Suppressor macrophage (primary cell): ENCODE measurements at regions not wholly inside any gene's neighbourhood (a gene's known extent, or its start where the extent isn't known, plus 50 kb on each side); places are given as distances from the start of the nearest gene placed in this dataset.
A peak's percentile ranks its signal among the peaks of the same experiment; 100 is the strongest.
"Not testable (repeated sequence)": the region's sequence is repeated elsewhere in the genome, so short reads cannot be mapped to it uniquely, and the experiment has no call there.

Experiments
- DNase-seq, 4 experiments: peaks; one replicate each; pipeline ENCODE4 v3.0.0-alpha.2; 2020 to 2022

DNA sequence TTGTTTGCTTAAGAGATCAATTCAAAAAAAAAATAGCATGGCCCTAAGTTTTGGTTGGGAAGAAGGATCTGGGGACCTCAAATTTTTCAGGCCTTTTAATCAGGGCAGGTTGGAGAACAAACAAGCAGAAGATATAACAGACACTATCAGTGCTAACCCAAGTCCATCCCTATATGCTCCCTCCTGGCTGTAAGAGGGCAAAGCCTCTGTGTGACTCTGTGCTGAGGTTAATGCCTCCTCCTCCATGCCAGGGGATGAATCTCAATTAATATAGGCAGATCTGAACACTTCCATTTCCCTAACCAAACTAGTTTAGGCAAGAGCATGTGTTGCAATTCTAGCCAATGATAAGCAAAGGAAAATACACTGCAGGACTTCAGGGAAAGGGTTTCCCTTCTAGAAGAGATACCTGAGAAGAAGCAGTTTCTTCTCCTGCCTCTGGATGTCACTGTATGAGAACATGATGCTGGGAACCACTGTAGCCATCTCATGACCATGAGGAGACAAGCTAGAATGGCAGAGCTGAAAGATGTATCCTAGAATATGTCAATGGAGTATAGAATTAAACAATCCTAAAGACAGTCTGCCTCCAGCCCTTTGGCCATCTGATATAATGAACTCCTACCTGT lies 76.0 kb downstream of the CHD9NB start:
- DNase-seq, result peak; percentile 17 to 45 (median 22)

DNA sequence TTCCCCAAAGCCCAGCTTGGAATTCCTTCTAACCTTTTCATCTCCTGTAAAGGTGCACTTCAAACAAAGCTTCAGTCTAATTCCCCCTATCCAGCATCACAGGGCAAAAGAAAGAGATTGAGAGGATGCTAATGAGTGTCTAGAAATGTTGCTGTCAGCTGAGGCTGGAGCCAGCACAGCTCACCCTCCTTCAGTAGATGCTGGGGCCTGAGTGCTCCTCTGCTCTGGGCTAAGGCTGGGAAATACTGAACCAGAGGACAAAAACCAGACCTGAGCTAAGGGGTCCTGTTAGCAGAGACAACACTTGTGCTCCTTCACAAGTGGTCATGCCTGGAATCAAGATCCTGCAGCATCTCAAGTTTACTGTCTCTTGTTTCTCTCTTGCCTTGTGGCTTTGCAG lies 85.0 kb downstream of the CHD9NB start:
- no peak for DNase-seq

DNA sequence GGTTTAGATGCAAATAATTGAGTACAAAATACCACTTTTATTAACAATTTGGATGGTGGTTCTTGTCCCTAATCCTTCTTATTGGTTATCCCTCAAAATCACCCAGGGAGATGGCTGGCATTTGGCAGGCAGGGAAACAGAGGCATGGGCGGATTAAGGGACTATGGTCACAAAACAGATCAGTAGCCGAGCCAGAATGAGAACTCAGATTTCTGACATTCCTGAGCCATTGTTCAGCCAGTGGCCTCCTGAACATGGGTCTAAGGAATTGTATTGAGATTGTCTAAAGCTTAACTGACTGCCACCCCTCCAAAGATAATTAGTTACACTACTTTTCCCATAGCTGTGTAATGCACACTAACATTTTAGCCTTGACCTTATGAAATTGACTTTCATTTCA lies 88.4 kb downstream of the CHD9NB start:
- DNase-seq, result no peak

DNA sequence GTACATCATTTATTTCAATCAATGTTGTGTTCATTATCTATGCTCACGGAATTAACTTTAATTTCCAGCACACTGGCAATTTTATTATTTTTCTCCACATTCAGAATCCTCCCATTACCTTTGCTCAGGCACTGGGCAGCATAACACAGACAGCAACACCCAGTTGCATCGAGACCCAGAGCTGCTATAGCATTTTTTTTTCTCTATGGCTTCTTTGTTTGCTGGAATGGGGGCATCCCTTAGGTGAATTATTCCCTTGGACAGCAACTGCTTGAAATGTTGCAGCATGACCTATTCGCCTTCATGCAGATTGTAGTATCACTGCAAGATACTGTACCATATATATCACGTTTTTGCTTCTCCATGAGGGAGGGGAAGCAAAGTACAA lies 88.8 kb downstream of the CHD9NB start:
- no peak for DNase-seq

DNA sequence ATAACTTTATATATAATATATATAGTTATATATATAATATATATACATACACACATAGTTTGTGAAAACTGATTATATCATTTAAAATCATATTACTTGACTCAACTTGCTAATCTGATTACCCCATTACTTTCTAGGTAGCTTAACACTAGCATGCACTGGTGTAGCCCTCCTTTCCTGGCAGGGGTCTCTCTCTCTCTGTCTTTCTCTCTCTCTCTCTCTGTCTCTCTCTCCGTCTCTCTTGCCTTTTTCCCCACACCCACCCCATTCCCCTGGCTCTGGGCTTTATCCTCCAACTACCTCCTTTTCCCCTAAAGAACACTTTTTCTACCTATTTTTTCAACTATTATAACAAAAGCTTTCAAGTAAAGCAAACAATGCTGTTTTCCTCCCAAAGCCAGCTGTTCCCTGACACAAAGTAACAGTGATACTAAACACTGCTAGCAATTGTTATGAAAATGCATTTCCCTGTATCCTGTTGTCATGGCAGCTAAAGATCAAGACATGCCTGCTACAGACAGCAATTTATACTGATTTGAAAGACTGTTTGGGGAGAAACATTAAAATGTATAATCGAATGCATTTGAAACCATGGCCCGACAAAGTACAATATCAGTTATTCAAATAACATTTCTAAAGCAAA lies 89.4 kb downstream of the CHD9NB start:
- DNase-seq, result no peak

DNA sequence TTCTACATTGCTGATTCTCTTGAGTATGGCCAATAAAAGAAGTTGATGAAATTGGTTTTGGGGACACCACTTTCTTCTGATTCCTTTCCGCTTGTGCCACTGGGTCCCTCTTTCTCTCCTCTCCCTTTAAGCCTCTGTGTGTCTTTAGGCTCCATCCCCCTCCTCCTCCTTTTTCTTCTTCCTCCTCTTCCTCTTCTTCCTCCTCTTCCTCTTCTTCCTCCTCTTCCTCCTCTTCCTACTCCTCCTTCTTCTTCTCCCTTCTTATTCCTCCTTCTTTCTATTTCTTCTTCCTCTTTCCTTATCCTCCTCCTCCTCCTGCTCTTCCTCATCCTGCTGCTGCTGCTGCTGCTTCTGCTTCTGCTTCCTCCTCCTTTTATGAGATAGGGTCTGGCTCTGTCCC lies 93.7 kb downstream of the CHD9NB start:
- DNase-seq, result no peak

DNA sequence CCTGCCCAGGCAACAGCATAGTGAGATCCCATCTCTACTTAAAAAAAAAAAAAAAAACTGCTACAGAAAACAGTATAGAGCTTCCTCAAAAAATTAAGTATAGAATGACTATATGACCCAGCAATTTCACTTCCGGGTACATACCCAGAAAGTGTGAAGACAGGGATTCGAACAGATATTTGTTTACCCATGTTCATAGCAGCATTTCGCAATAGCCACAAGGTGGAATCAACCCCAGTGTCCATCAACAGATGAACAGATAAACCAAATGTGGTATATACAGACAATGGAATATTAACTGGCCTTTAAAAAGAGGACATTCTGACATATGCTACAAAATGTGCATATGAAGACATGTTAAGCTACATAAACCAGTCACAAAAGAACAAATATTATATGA lies 95.5 kb downstream of the CHD9NB start:
- DNase-seq, result no peak

DNA sequence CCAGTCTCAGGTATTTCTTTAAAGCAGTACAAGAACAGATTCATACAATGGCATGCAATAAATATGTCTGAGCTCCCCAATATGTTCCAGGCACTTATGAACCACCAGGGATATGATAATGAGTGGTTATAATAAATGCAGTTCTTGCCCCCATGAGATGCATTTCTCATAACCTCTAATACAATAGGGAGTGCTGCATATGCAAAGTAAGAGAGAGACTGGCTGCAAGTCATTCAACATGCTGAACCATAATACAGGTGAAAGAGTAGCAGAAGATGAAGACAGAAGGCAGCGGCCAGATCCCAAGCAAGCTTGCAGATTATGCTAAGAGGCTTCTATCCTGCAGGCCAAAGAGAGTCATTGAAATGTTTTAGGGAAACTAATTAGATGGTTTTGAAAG lies 96.7 kb downstream of the CHD9NB start:
- no peak for DNase-seq

DNA sequence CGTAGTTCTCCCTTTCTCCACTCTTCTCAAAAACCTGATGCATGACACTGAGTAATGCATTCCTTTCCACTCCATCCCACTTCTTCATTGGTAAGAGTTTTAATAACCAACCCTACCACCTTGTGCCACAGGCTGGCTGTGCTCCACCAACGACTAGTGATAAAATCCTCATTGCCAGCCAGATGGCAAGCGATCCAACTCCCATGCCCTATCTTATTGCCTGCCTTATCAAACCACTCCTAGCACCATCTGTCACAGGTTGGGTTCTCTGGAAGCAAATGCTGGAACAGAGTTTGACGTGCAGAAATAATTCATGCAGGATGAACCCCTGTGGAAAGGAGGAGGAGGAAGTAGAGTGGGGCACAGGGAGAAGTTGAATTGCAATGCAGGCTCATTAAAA lies 99.5 kb downstream of the CHD9NB start:
- no peak for DNase-seq

DNA sequence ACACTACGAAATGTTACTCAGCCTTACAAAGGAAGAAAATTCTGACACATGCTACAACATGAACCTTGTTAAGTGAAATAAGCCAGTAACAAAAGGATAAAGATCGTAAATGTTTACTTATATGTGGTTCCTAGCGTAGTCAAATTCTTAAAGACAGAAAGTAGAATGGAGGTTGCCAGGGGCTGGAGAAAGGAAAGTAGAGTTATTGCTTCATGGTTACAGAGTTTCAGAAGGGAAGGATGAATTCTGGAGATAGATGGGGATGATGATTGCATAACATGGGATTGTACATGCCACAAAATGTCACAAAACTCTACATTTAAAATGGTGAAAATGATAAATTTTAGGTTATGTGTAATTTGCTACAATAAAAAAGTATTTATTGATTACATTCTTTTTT lies 103.8 kb downstream of the CHD9NB start:
- no peak for DNase-seq

DNA sequence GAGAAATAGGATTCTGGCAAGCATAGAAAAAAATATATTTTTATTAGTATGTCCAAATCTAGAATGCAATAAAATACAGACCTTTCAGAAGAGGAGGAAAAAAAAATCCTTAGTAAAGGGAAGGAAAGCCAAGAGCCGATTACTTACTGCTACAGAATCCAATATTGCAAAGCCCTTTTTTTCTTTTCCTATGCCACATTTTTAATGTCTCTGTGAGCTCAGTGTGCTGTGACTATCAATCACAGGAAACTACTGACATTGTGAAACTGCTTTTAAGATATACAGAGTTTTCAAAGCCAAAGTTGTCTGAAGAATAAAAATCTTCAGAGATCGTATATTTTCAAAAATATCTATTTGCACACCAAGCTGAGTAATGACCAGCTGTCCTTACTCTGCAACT lies 120.4 kb downstream of the CHD9NB start:
- no peak for DNase-seq

DNA sequence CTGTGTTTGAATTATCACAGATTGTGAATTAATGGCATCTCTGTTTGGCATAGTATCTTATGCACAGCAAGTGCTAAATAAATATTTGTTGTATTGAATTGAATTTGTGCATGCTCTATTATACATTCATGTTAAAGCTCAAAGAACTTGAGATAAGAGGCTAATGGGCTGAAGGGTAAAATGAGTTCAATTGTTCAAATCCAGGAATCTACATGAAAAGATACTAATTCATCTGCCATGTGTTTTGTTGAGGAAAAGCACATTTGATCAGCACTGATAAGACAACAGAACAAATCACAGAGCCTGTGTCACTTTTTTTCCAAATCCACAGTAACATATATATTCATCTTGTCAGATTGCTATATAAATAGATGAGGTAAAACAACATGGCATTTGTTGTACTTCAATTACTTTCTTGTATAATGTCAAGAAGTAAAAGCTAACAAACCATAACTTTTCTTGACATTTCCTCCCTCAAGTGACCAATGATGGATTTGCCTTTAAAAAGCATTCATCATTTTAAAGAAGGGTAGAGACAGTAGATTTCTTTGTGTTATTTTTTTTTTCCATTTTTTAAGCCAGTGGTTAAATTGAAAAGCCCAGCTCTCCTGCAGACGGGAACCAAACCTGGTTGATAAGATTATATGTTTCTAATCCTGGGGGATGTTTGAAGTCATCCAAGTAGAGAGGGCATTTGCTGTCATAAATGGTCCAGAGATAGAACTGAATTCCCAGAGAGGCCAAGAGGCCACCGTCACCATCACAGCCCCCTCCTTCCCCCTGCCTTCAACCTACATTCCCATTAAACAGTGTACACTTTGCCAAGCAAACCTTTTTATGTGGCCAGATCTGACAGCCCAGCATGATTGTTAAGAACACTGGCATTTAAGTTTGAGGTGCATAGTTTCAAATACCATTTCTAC lies 123.0 kb downstream of the CHD9NB start:
- no peak for DNase-seq

DNA sequence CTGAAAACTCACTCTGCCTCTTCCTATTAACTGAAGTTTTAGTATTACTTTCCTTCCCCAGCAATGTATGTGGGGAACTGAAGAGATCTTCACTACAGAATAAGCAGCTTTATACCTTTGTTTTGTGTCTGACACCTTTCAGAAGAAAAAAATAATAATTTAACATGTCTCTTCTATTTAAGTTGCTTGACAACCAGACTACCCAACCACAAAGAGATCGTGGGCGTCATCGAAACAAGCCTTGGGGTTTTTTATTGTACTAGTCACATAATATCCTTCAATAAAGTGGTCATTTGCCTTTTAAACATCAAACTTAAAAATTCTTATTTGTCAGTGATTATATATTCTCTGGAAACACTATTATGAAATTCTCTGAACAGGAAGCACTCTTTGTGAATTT lies 123.7 kb downstream of the CHD9NB start:
- no peak for DNase-seq

DNA sequence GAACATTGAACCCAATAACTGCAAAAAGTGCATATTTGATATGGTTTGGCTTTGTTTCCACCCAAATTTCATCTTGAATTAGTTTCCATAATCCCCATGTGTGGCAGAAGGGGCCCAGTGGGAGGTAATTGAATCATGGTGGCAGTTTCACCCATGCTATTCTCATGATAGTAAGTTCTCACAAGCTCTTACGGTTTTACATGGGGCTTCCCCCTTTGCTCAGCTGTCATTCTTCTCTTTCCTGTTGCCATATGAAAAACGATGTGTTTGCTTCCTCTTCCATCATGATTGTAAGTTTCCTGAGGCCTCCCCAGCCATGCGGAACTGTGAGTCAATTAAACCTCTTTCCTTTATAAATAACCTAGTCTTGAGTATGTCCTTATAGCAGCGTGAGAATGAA lies 127.6 kb downstream of the CHD9NB start:
- no peak for DNase-seq

DNA sequence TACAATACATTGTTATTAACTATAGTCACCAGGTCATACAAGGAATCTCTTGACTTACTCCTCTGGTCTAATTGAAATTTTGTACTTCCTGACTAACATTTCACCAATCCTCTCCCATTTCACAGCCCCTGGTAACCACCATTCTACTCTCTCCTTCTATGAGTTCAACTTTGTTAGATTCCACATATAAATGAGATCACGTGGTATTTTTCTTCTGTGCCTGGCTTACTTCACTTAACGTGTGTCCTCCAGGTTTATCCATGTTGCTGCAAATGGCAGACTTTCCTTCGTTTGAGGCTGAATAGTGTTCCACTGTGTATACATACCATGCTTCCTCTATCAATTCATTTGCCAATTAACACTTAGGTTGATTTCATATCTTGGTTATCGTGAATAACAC lies 128.5 kb downstream of the CHD9NB start:
- DNase-seq, result no peak

DNA sequence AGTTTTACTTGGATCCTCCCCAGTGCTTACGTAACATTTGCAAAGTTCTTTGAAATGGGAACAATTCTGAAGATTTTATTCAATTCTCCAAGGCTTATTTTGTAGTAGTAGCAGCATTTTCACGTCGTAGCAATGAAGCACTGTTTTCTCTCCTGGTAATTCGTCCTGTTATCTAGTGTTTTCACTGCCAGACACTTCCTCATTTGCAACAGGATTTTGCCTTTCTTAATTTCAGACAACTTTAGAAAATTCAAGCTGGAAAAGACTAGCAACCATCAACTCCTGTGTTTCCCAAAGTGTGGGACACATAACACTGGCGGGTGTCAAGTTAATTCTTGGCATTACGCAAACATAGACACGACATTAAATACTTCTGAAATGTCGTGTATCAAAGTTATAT lies 131.6 kb downstream of the CHD9NB start:
- no peak for DNase-seq

DNA sequence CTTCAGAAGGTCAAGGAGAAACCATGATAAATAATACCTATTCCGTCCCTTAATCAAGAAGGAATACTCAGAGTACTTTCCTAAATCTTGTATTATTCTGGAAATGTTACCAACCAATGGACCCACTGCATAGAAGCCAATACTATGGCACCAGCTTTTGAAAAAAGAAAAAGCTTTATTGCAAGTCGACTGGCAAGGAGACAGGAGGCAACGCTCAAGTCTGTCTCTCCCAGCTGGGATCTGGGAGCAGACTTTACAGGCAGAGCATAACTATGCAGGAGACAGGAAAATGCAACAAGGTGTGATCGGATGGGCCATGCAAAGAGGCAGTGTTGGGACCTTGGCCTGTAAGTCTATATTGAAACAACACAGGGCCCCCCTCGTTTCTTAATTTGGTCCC lies 132.4 kb downstream of the CHD9NB start:
- DNase-seq, result no peak

DNA sequence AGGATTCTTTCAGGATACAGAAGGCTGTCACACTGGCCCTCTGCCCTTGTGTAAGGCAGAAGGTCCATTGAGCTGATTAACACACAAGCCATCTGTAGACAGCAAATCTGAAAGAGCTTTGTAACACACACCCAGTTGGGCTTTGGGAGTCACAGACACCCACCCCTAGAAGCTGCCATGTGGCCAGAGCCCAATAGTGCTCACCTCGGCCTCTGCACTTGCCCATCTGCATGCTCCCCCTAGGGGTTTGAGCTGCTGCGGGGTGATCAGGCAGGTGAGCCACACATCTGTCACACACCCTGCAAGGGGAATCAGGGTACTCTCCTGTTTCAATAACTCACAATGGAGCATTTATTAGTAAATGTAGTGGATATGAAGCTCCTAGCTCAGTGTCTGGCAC lies 138.3 kb downstream of the CHD9NB start:
- no peak for DNase-seq

DNA sequence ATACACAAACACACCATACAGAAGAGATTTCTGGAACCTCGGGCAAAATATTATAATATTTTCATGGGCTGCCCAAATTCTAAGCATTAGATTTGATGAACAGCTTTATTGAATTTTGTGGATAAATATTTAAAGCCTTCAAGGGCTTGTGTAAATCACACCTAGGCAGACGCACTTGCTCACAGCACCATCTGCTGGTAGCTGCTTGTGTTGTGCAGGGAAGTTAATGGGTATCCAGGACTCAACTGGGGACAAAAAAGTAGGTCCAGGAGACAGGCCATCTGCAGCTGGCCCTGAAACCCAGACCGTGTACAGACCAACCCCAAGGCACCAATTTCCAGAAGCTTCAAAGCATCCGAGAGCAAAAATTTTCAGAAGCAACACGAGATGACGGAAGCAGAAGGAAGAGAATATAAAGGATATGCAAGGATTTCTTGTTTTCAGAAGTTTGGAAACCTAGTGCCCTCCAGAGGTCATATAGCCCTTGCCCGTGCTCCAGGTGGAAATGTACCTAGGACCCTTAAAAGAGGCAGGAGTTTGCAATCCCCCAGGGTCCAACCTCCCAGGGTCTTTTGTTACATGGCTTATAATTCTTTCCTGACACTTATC lies 140.0 kb downstream of the CHD9NB start:
- peak; percentile 60 to 74 (median 66) for DNase-seq

DNA sequence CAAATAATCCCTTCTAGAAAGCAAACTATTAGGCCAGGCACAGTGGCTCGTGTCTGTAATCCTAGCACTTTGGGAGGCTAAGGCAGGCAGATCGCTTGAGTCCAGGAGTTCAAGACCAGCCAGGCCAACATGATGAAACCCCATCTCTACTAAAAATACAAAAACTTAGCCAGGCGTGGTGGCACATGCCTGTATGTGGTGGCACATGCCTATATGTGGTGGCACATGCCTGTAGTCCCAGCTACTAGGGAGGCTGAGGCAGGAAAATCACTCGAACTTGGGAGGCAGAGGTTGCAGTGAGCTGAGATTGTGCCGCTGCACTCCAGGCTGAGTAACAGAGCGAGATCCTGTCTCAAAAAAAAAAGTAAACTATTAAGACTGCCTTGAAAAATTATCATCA lies 144.6 kb downstream of the CHD9NB start:
- not testable (repeated sequence) for DNase-seq

DNA sequence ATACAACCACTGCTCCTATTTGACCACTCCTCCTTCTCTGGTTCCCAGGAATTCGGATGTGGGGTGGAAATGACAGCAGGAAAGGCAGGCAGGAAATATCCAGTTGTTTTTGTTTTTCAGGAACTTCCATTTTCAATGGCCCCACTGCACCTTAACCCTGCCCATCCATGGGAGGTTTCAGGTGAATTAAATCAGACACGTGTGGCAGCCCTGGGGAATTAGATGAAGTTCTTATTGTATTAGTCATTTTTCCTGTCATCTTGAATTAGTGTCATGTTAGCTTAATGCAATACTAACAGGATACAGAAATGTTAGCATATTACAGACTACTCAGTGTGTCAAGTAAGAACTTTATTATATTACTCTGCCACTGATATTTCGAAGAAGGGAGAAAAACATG lies 146.4 kb downstream of the CHD9NB start:
- DNase-seq, result no peak

DNA sequence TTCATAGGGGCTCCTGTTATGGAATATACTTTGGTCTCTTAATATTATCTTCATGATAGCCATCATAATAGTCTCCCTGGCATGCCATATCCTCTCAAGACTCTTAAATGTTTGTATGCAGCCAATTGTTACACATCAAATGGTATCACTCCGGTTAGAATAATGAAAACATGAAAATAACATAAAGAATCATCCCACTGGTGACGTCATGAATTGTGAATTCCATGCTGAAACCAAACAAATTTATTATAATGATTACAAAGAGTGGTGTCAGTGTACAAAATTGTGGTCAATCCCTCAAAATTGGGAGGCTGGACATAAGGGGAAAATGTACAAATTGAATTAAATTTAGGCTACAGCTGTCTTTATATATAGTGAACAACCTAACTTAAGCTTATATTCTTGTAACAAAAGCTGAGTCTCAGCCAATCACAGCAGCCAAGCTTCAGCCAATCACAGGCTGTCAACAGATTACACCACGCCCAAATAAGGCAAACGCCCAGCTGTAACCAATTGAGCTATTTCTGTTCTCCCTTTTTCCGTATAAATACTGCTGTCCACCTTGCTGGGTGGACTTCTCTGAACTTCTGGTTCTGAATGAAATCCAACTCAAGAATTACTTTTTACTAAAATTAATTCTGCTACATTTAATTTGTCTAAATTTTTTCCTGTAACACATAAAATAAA lies 156.1 kb downstream of the CHD9NB start:
- DNase-seq, result no peak

DNA sequence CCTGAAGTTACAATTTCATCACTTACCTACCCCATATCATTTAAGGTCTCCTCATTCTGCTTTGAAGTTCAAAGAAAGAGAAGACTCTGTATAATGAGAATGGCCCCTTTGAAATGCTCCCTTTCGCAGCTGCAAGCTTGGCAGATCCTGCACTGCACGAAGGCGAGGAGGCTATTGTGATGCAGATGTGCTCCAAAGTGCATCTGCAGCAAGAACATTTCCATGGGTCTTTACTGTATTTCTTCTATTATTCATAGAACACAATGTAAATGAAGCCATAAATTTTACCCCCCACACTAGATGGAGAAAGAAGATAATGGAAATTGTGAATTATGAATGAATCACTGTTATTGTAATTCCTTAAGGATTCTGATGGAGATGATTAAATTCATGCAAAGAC lies 178.7 kb downstream of the CHD9NB start:
- DNase-seq, result no peak
